ENCODE measurements at regions not wholly inside any gene's neighbourhood (a gene's known extent, or its start where the extent isn't known, plus 50 kb on each side); places are given as distances from the start of the nearest gene placed in this dataset.

- no peak for DNase-seq (ENCODE audit: low read depth in 1 of 2, low spot score in 1 of 2)
- Histone ChIP-seq H3K4me3 (replicated peaks; ENCODE audit: insufficient read depth, low read length) (no peak overlapping the region), H3K27me3 (ENCODE audit: insufficient read depth, poor library complexity, severe bottlenecking) (no peaks in the 10 kb centered on the region), H3K27ac (replicated peaks) (no peak overlapping the region)
- no peak for TF ChIP-seq REST (IDR thresholded peaks at IDR 0.05; ENCODE audit: insufficient replicate concordance, low read depth)
- TF ChIP-seq POLR2AphosphoS5 (IDR thresholded peaks at IDR 0.05; ENCODE audit: low read depth) = no peak
- no peak for TF ChIP-seq CTCF (IDR thresholded peaks at IDR 0.05; ENCODE audit: insufficient read depth, low read length)
- TF ChIP-seq GABPA (IDR thresholded peaks at IDR 0.05; ENCODE audit: low read depth) = no peak
- no peak for TF ChIP-seq SPI1 (IDR thresholded peaks at IDR 0.05; ENCODE audit: borderline replicate concordance, low read depth)
Observed at GRCh38 chr19:27764186-27764804, 1448.7 kb downstream of the UQCRFS1 start.

- H3K27me3 ChIP-seq (ENCODE audit: insufficient read depth, poor library complexity, severe bottlenecking) = no peaks in the 10 kb centered on the region
Observed at GRCh38 chr19:27762933-27763332, 1450.0 kb downstream of the UQCRFS1 start.

More at GRCh38 chr19:27762933-27763332, 1450.0 kb downstream of the UQCRFS1 start:
- no peak for DNase-seq (ENCODE audit: low read depth in 1 of 2, low spot score in 1 of 2)
- Histone ChIP-seq H3K4me3 (replicated peaks; ENCODE audit: insufficient read depth, low read length) (no peak overlapping the region), H3K27ac (replicated peaks) (no peak overlapping the region)
- TF ChIP-seq SPI1 (IDR thresholded peaks at IDR 0.05; ENCODE audit: borderline replicate concordance, low read depth) (no peak), GABPA (IDR thresholded peaks at IDR 0.05; ENCODE audit: low read depth) (no peak), CTCF (IDR thresholded peaks at IDR 0.05; ENCODE audit: insufficient read depth, low read length) (no peak), REST (IDR thresholded peaks at IDR 0.05; ENCODE audit: insufficient replicate concordance, low read depth) (no peak), POLR2AphosphoS5 (IDR thresholded peaks at IDR 0.05; ENCODE audit: low read depth) (no peak)
